Loucy (cell line): ENCODE measurements at regions not wholly inside any gene's neighbourhood (a gene's known extent, or its start where the extent isn't known, plus 50 kb on each side); places are given as distances from the start of the nearest gene placed in this dataset.

ENCODE experiments used
- H2AFZ ChIP-seq: fragments of 200-600 bp; sonication (generic); 2 replicates; pipeline ENCODE4 v1.6.0; 2016; ENCODE audit warnings: antibody characterized with exemption, mild to moderate bottlenecking, low read length, moderate library complexity
- H3F3A ChIP-seq: fragments of 200-600 bp; 2 replicates; pipeline ENCODE4 v1.6.0; 2016; ENCODE audit warnings: antibody characterized with exemption, low read depth, mild to moderate bottlenecking
- H3K27me3 ChIP-seq: fragments of 200-600 bp; sonication (generic); 2 replicates; pipeline ENCODE4 v1.6.1; 2014; ENCODE audit warnings: low read length, mild to moderate bottlenecking; ENCODE audit not compliant: insufficient read depth, poor library complexity, severe bottlenecking
- H3K36me3 ChIP-seq: fragments of 200-600 bp; sonication (generic); 2 replicates; pipeline ENCODE4 v1.6.1; 2016; ENCODE audit warnings: low read length; ENCODE audit not compliant: insufficient read depth
- H3K4me1 ChIP-seq: fragments of 200-600 bp; sonication (generic); 2 replicates; pipeline ENCODE4 v1.5.1; 2014; ENCODE audit warnings: low read length, mild to moderate bottlenecking; ENCODE audit not compliant: insufficient read depth, poor library complexity, severe bottlenecking
- H3K4me2 ChIP-seq: fragments of 200-600 bp; sonication (generic); 2 replicates; pipeline ENCODE4 v1.6.0; 2014; ENCODE audit warnings: antibody characterized with exemption, low read length, low read depth, mild to moderate bottlenecking; ENCODE audit not compliant: poor library complexity, severe bottlenecking
- H3K4me3 ChIP-seq: fragments of 200-600 bp; sonication (generic); 2 replicates; pipeline ENCODE4 v1.5.1; 2014; ENCODE audit warnings: low read length, mild to moderate bottlenecking, mixed read lengths; ENCODE audit not compliant: poor library complexity, severe bottlenecking
- H3K79me2 ChIP-seq: fragments of 200-600 bp; sonication (generic); 2 replicates; pipeline ENCODE4 v1.6.1; 2014; ENCODE audit warnings: low read length; ENCODE audit not compliant: insufficient read depth
- H3K9ac ChIP-seq: fragments of 200-600 bp; sonication (generic); 2 replicates; pipeline ENCODE4 v1.6.0; 2014; ENCODE audit warnings: mild to moderate bottlenecking, low read depth, low read length, moderate library complexity; ENCODE audit not compliant: poor library complexity, severe bottlenecking
- H3K9me2 ChIP-seq: fragments of 200-600 bp; sonication (generic); replicated peaks from 2 replicates; pipeline ENCODE4 v1.6.1; 2016; ENCODE audit warnings: low read depth, low read length, mixed read lengths
- H3K9me3 ChIP-seq: fragments of 200-600 bp; sonication (generic); 2 replicates; pipeline ENCODE4 v1.6.1; 2014; ENCODE audit warnings: mild to moderate bottlenecking, antibody characterized with exemption, low read length, low read depth; ENCODE audit not compliant: insufficient read depth
- H4K20me1 ChIP-seq: fragments of 200-600 bp; sonication (generic); 2 replicates; pipeline ENCODE4 v1.6.0; 2014; ENCODE audit warnings: antibody characterized with exemption, low read length, mild to moderate bottlenecking; ENCODE audit not compliant: insufficient read depth, poor library complexity, severe bottlenecking
- CTCF ChIP-seq: fragments of 200-600 bp; sonication (generic); conservative IDR thresholded peaks from 2 replicates; pipeline ENCODE4 v1.5.1; 2014; ENCODE audit warnings: mild to moderate bottlenecking, antibody characterized with exemption, low read length
- EZH2phosphoT487 ChIP-seq: fragments of 200-600 bp; IDR thresholded peaks from 2 replicates; pipeline ENCODE4 v1.6.1; 2018; ENCODE audit warnings: antibody characterized with exemption, mild to moderate bottlenecking, moderate library complexity, borderline replicate concordance

GRCh38 chr2:183505911-183506310 lies 381.7 kb downstream of the NUP35 start:
- no peaks in the 10 kb centered on the region for H3F3A ChIP-seq
- H2AFZ ChIP-seq: no peak overlapping the region
- H3K4me3 ChIP-seq: no peak overlapping the region
- no peaks in the 10 kb centered on the region for H3K9me3 ChIP-seq
- H4K20me1 ChIP-seq: no peaks in the 10 kb centered on the region
- H3K4me1 ChIP-seq: no peaks in the 10 kb centered on the region
- H3K9me2 ChIP-seq: no peaks in the 10 kb centered on the region
- no peaks in the 10 kb centered on the region for H3K79me2 ChIP-seq
- H3K27me3 ChIP-seq: no peaks in the 10 kb centered on the region
- H3K4me2 ChIP-seq: no peak overlapping the region
- H3K36me3 ChIP-seq: no peaks in the 10 kb centered on the region
- no peak for TF ChIP-seq CTCF
- TF ChIP-seq EZH2phosphoT487: no peak
- no peak overlapping the region for H3K9ac ChIP-seq

GRCh38 chr2:183511154-183511553 lies 386.9 kb downstream of the NUP35 start:
- H3K9me2 ChIP-seq: no peaks in the 10 kb centered on the region
- H3K9ac ChIP-seq: no peak overlapping the region
- no peaks in the 10 kb centered on the region for H3K36me3 ChIP-seq
- H3F3A ChIP-seq: no peaks in the 10 kb centered on the region
- H3K9me3 ChIP-seq: no peaks in the 10 kb centered on the region
- no peak overlapping the region for H3K4me2 ChIP-seq
- no peak overlapping the region for H3K4me3 ChIP-seq
- H3K79me2 ChIP-seq: no peaks in the 10 kb centered on the region
- H2AFZ ChIP-seq: no peak overlapping the region
- H3K27me3 ChIP-seq: no peaks in the 10 kb centered on the region
- no peaks in the 10 kb centered on the region for H3K4me1 ChIP-seq
- no peak for TF ChIP-seq EZH2phosphoT487
- no peaks in the 10 kb centered on the region for H4K20me1 ChIP-seq

GRCh38 chr2:183519371-183520056 lies 395.3 kb downstream of the NUP35 start:
- Histone ChIP-seq H3K4me1 (no peaks in the 10 kb centered on the region), H3K9ac (no peak overlapping the region), H3K27me3 (no peaks in the 10 kb centered on the region), H3K9me2 (no peaks in the 10 kb centered on the region; the same call in 1 of the 2 replicates), H3K4me2 (no peak overlapping the region), H2AFZ (no peak overlapping the region), H3K36me3 (no peaks in the 10 kb centered on the region), H3K79me2 (no peaks in the 10 kb centered on the region), H3F3A (no peaks in the 10 kb centered on the region), H3K4me3 (no peak overlapping the region), H3K9me3 (no peaks in the 10 kb centered on the region), H4K20me1 (no peaks in the 10 kb centered on the region)
- no peak for TF ChIP-seq CTCF
- TF ChIP-seq EZH2phosphoT487: no peak

- Histone ChIP-seq H3K27me3 (no peaks in the 10 kb centered on the region), H4K20me1 (no peaks in the 10 kb centered on the region), H3K4me3 (no peak overlapping the region), H2AFZ (no peak overlapping the region), H3K9me2 (no peaks in the 10 kb centered on the region), H3K36me3 (no peaks in the 10 kb centered on the region), H3K9ac (no peak overlapping the region), H3F3A (no peaks in the 10 kb centered on the region), H3K4me2 (no peak overlapping the region), H3K9me3 (no peaks in the 10 kb centered on the region), H3K4me1 (no peaks in the 10 kb centered on the region), H3K79me2 (no peaks in the 10 kb centered on the region)
- no peak for TF ChIP-seq CTCF
- TF ChIP-seq EZH2phosphoT487: no peak
Observed at GRCh38 chr2:183521911-183522310, 397.7 kb downstream of the NUP35 start.
